CD8-positive, alpha-beta memory T cell (primary cell): ENCODE measurements at regions not wholly inside any gene's neighbourhood (a gene's known extent, or its start where the extent isn't known, plus 50 kb on each side); places are given as distances from the start of the nearest gene placed in this dataset.

Experiments
- CTCF ChIA-PET: fragments of 350-600 bp; sonication (Branson Sonifier 250); formaldehyde crosslinking; loops from one replicate; lab custom pipeline; 2021; ENCODE audit warnings: antibody characterized with exemption; lab: Charles Lee
- POLR2A ChIA-PET: fragments of 350-600 bp; sonication (Branson Sonifier 250); formaldehyde crosslinking; loops from one replicate; lab custom pipeline; 2021; ENCODE audit warnings: antibody characterized with exemption; lab: Charles Lee
- DNase-seq, 5 donors: peaks; one replicate each; pipeline versions ENCODE4 v3.0.0 to v3.0.0-alpha.2; 2020 to 2022; ENCODE audit warnings: mixed read lengths in 1 of 5
- H3K27ac ChIP-seq: one replicate; pipeline ENCODE4 v1.7.0; 2013; ENCODE audit warnings: low read depth, mild to moderate bottlenecking, low read length, moderate library complexity
- H3K27me3 ChIP-seq: 2 replicates; pipeline ENCODE4 v1.7.0; 2013; ENCODE audit warnings: low read length, mild to moderate bottlenecking; ENCODE audit not compliant: insufficient read depth, poor library complexity, severe bottlenecking
- H3K36me3 ChIP-seq: 2 replicates; pipeline ENCODE4 v1.7.0; 2013; ENCODE audit warnings: mild to moderate bottlenecking, low read length, moderate library complexity; ENCODE audit not compliant: insufficient read depth
- H3K4me1 ChIP-seq: 2 replicates; pipeline ENCODE4 v1.7.0; 2013; ENCODE audit warnings: mild to moderate bottlenecking, low read length, moderate library complexity; ENCODE audit not compliant: insufficient read depth
- H3K4me3 ChIP-seq: 2 replicates; pipeline ENCODE4 v1.7.0; 2013; ENCODE audit warnings: mild to moderate bottlenecking, low read length
- H3K9me3 ChIP-seq: 2 replicates; pipeline ENCODE4 v1.7.0; 2013; ENCODE audit warnings: mild to moderate bottlenecking, low read length
- H3K27ac Mint-ChIP-seq, 8 donors: one replicate each; pipeline ENCODE4 v1.8.0; 2020 to 2021; ENCODE audit warnings: mixed read lengths in 8 of 8, mild to moderate bottlenecking in 6 of 8, inconsistent platforms in 3 of 8, moderate library complexity in 3 of 8
- H3K27me3 Mint-ChIP-seq, 2 donors: one replicate each; pipeline ENCODE4 v1.8.0; 2020 to 2021; ENCODE audit warnings: mixed read lengths in 2 of 2, mild to moderate bottlenecking in 1 of 2, moderate library complexity in 1 of 2
- H3K36me3 Mint-ChIP-seq, 3 donors: one replicate each; pipeline ENCODE4 v1.8.0; 2020 to 2021; ENCODE audit warnings: mixed read lengths in 3 of 3, inconsistent platforms in 1 of 3, mild to moderate bottlenecking in 1 of 3
- H3K4me1 Mint-ChIP-seq, 3 donors: one replicate each; pipeline ENCODE4 v1.8.0; 2020 to 2021; ENCODE audit warnings: mixed read lengths in 3 of 3, inconsistent platforms in 1 of 3, mild to moderate bottlenecking in 1 of 3
- H3K4me3 Mint-ChIP-seq, 7 donors: one replicate each; pipeline ENCODE4 v1.8.0; 2020 to 2021; ENCODE audit warnings: mixed read lengths in 7 of 7, mild to moderate bottlenecking in 6 of 7, moderate library complexity in 4 of 7, inconsistent platforms in 2 of 7
- H3K9me3 Mint-ChIP-seq, 5 donors: one replicate each; pipeline ENCODE4 v1.8.0; 2020 to 2022; ENCODE audit warnings: mixed read lengths in 5 of 5, mild to moderate bottlenecking in 3 of 5, moderate library complexity in 2 of 5, inconsistent platforms in 1 of 5

DNA sequence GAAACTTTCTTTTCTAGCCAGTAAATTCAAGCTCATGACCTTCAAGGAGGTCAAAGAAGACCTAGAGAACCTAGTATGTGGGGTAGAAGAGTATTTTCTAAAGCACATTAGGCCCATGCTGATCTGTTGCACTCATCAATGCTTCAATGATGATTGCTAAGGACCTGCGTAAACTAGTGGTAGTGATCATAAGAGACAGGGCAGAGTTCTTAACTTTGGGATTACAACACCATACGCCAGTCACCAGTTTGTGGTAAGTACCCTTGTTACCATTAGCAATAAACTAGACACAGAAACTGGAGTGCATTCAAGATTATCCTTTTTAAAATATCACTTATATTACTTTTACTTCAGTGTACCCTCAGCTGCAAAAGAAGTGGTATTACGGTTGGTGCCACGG lies 490.3 kb downstream of the BUD13 start:
- Mint-ChIP-seq H3K36me3 (no peaks in the 10 kb centered on the region), H3K4me1 (no peaks in the 10 kb centered on the region), H3K4me3 (no peak overlapping the region), H3K27ac (no peak overlapping the region), H3K9me3 (peaks cover 0 to 2% (median 0%) of the 10 kb centered on the region in 5 donors), H3K27me3 (peaks cover 0 to 12% of the 10 kb centered on the region in 2 donors)
- ChIA-PET CTCF (no interaction called here), POLR2A (no interaction called here)
- no peak for DNase-seq
- Histone ChIP-seq H3K9me3 (no peaks in the 10 kb centered on the region), H3K4me1 (no peaks in the 10 kb centered on the region), H3K36me3 (no peaks in the 10 kb centered on the region), H3K27me3 (no peaks in the 10 kb centered on the region), H3K4me3 (no peak overlapping the region), H3K27ac (no peak overlapping the region)

- no peak overlapping the region for H3K27ac Mint-ChIP-seq
- peaks cover 0 to 14% of the 10 kb centered on the region in 2 donors for H3K27me3 Mint-ChIP-seq
- peaks cover 0 to 2% (median 0%) of the 10 kb centered on the region in 5 donors for H3K9me3 Mint-ChIP-seq
- H3K27ac ChIP-seq, result no peak overlapping the region
- DNase-seq, result no peak
- no peaks in the 10 kb centered on the region for H3K36me3 Mint-ChIP-seq
- ChIA-PET POLR2A (no interaction called here), CTCF (interaction anchor here (0.6 kb wide), 1 partner anchor 493 kb away, joined by 3 read pairs; no protein-coding TSS in a partner anchor)
- no peaks in the 10 kb centered on the region for H3K36me3 ChIP-seq
- no peaks in the 10 kb centered on the region for H3K27me3 ChIP-seq
- no peaks in the 10 kb centered on the region for H3K4me1 Mint-ChIP-seq
- no peak overlapping the region for H3K4me3 ChIP-seq
- no peaks in the 10 kb centered on the region for H3K4me1 ChIP-seq
- H3K4me3 Mint-ChIP-seq, result no peak overlapping the region
- H3K9me3 ChIP-seq, result no peaks in the 10 kb centered on the region
Measured at GRCh38 chr11:116281173-116282160, 491.3 kb downstream of the BUD13 start.

DNA sequence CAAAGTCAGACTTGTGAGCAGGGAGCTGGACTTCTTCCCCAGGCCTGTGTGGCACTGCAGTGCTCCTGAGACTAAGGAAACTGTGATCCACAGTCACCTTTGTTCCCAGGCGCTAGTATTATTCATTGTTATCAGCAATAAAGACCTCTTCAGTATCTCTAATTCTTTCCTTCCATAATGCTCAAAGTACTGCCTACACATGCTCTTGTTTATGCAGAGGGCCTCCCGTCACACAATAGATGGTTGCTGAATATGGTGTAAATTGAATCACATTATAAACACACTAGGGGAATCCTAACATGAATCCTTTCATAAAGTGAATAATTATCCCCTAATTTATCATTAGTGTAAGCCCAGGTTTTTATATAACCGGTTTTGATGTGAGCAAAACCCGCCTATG lies 493.3 kb downstream of the BUD13 start:
- Mint-ChIP-seq H3K36me3 (no peaks in the 10 kb centered on the region), H3K27ac (no peak overlapping the region), H3K4me3 (no peak overlapping the region), H3K27me3 (peaks cover 8 to 17% of the 10 kb centered on the region in 2 donors), H3K9me3 (peaks cover 0 to 3% (median 0%) of the 10 kb centered on the region in 5 donors), H3K4me1 (peaks cover 0 to 4% (median 2%) of the 10 kb centered on the region in 3 donors)
- DNase-seq, result no peak
- Histone ChIP-seq H3K27ac (no peak overlapping the region), H3K36me3 (no peaks in the 10 kb centered on the region), H3K4me1 (no peaks in the 10 kb centered on the region), H3K27me3 (no peaks in the 10 kb centered on the region), H3K9me3 (no peaks in the 10 kb centered on the region), H3K4me3 (no peak overlapping the region)
- CTCF ChIA-PET, result no interaction called here
- POLR2A ChIA-PET, result no interaction called here

- Histone ChIP-seq H3K4me3 (no peak overlapping the region), H3K4me1 (no peaks in the 10 kb centered on the region), H3K27me3 (no peaks in the 10 kb centered on the region), H3K36me3 (no peaks in the 10 kb centered on the region), H3K9me3 (no peaks in the 10 kb centered on the region), H3K27ac (no peak overlapping the region)
- no peaks in the 10 kb centered on the region for H3K36me3 Mint-ChIP-seq
- H3K27me3 Mint-ChIP-seq, result peaks cover 11 to 20% of the 10 kb centered on the region in 2 donors
- POLR2A ChIA-PET, result no interaction called here
- H3K27ac Mint-ChIP-seq, result no peak overlapping the region
- peaks cover 0 to 3% (median 0%) of the 10 kb centered on the region in 5 donors for H3K9me3 Mint-ChIP-seq
- CTCF ChIA-PET, result interaction anchor here (0.9 kb wide), 1 partner anchor 318 kb away, joined by 3 read pairs; no protein-coding TSS in a partner anchor
- H3K4me1 Mint-ChIP-seq, result peaks cover 0 to 4% (median 2%) of the 10 kb centered on the region in 3 donors
- DNase-seq, result no peak
- no peak overlapping the region for H3K4me3 Mint-ChIP-seq
Measured at GRCh38 chr11:116278076-116278475, 494.7 kb downstream of the BUD13 start.

GRCh38 chr11:116276051-116277044 lies 496.4 kb downstream of the BUD13 start:
- no peak overlapping the region for H3K27ac ChIP-seq
- no peak overlapping the region for H3K27ac Mint-ChIP-seq
- H3K27me3 Mint-ChIP-seq, result peaks cover 11 to 19% of the 10 kb centered on the region in 2 donors
- DNase-seq, result peak; percentile 33 to 75 (median 49)
- CTCF ChIA-PET, result interaction anchor here (1.2 kb wide), 1 partner anchor 71 kb away, joined by 3 read pairs; no protein-coding TSS in a partner anchor
- no peaks in the 10 kb centered on the region for H3K9me3 ChIP-seq
- H3K36me3 Mint-ChIP-seq, result no peaks in the 10 kb centered on the region
- peaks cover 0 to 3% (median 0%) of the 10 kb centered on the region in 5 donors for H3K9me3 Mint-ChIP-seq
- peaks cover 0 to 4% (median 2%) of the 10 kb centered on the region in 3 donors for H3K4me1 Mint-ChIP-seq
- H3K4me1 ChIP-seq, result no peaks in the 10 kb centered on the region
- no peak overlapping the region for H3K4me3 ChIP-seq
- POLR2A ChIA-PET, result no interaction called here
- peak overlapping the region in 2 of 7 donors; percentile 12 to 23 for H3K4me3 Mint-ChIP-seq
- no peaks in the 10 kb centered on the region for H3K27me3 ChIP-seq
- H3K36me3 ChIP-seq, result no peaks in the 10 kb centered on the region

DNA sequence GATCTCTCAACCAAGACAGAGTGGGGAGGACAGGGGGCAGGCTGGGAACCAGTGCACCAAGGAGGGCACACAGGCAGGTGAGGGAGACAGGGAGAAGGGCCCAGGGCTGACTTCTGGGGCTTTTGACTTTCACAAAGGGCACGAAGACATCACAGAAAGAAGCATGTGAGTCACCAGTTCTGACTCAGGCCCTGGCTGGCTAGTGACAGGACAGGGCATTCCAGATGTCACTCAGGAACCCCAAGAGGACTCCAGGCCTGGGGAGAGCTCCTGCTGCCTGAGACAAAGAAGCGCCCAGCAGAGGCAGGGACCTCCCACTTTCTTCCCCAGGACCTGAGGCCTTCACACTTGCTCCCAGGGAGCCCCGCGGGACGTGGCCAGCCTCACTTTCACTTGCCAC lies 497.2 kb downstream of the BUD13 start:
- no peaks in the 10 kb centered on the region for H3K36me3 ChIP-seq
- H3K4me3 ChIP-seq, result no peak overlapping the region
- H3K36me3 Mint-ChIP-seq, result no peaks in the 10 kb centered on the region
- DNase-seq, result no peak
- H3K27ac ChIP-seq, result no peak overlapping the region
- peaks cover 0 to 3% (median 0%) of the 10 kb centered on the region in 5 donors for H3K9me3 Mint-ChIP-seq
- POLR2A ChIA-PET, result no interaction called here
- H3K27me3 ChIP-seq, result no peaks in the 10 kb centered on the region
- no peaks in the 10 kb centered on the region for H3K4me1 ChIP-seq
- no peak overlapping the region for H3K27ac Mint-ChIP-seq
- CTCF ChIA-PET, result interaction anchor here (1.2 kb wide), 1 partner anchor 70 kb away, joined by 3 read pairs; no protein-coding TSS in a partner anchor
- no peak overlapping the region for H3K4me3 Mint-ChIP-seq
- peaks cover 0 to 4% (median 2%) of the 10 kb centered on the region in 3 donors for H3K4me1 Mint-ChIP-seq
- no peaks in the 10 kb centered on the region for H3K9me3 ChIP-seq
- H3K27me3 Mint-ChIP-seq, result peaks cover 11 to 19% of the 10 kb centered on the region in 2 donors

- no peak overlapping the region for H3K27ac ChIP-seq
- Mint-ChIP-seq H3K36me3 (no peaks in the 10 kb centered on the region), H3K4me3 (no peak overlapping the region), H3K4me1 (peaks cover 0 to 4% (median 2%) of the 10 kb centered on the region in 3 donors), H3K27ac (no peak overlapping the region), H3K9me3 (peaks cover 0 to 3% (median 0%) of the 10 kb centered on the region in 5 donors), H3K27me3 (peaks cover 11 to 18% of the 10 kb centered on the region in 2 donors)
- DNase-seq, result no peak
- POLR2A ChIA-PET, result no interaction called here
- no peaks in the 10 kb centered on the region for H3K4me1 ChIP-seq
- H3K4me3 ChIP-seq, result no peak overlapping the region
- CTCF ChIA-PET, result no interaction called here
- H3K27me3 ChIP-seq, result no peaks in the 10 kb centered on the region
- no peaks in the 10 kb centered on the region for H3K36me3 ChIP-seq
- H3K9me3 ChIP-seq, result no peaks in the 10 kb centered on the region
Measured at GRCh38 chr11:116274521-116274920, 498.3 kb downstream of the BUD13 start.
